Spleen (tissue), 11 donors: ENCODE measurements at regions not wholly inside any gene's neighbourhood (a gene's known extent, or its start where the extent isn't known, plus 50 kb on each side); places are given as distances from the start of the nearest gene placed in this dataset.

Source experiments
- DNase-seq: peaks from one replicate; pipeline ENCODE4 v3.0.0-alpha.2; 2020
- H3K27ac ChIP-seq, 8 donors: fragments of 200-600 bp; sonication (generic) in 7 of 8; 1 replicate in 4 of 8; 2 replicates in 4 of 8; pipeline versions ENCODE4 v1.5.0 to v1.8.0; 2016 to 2021; ENCODE audit warnings: inconsistent platforms in 4 of 8, mild to moderate bottlenecking in 4 of 8, moderate library complexity in 1 of 8
- H3K27me3 ChIP-seq, 7 donors: fragments of 200-600 bp; sonication (generic) in 6 of 7; replicated peaks in 1 of 7; 1 replicate in 4 of 7; 2 replicates in 3 of 7; pipeline versions ENCODE4 v1.5.0 to v1.8.0; 2016 to 2021; ENCODE audit warnings: inconsistent platforms in 3 of 7, mild to moderate bottlenecking in 1 of 7
- H3K36me3 ChIP-seq, 6 donors: fragments of 200-600 bp; sonication (generic) in 5 of 6; 1 replicate in 4 of 6; 2 replicates in 2 of 6; pipeline versions ENCODE4 v1.5.0 to v1.8.0; 2016 to 2021; ENCODE audit warnings: inconsistent platforms in 2 of 6
- H3K4me1 ChIP-seq, 6 donors: fragments of 200-600 bp; sonication (generic) in 5 of 6; 1 replicate in 3 of 6; 2 replicates in 3 of 6; pipeline versions ENCODE4 v1.5.0 to v1.8.0; 2016 to 2021; ENCODE audit warnings: inconsistent platforms in 3 of 6
- H3K4me3 ChIP-seq, 8 donors: fragments of 200-600 bp; sonication (generic) in 7 of 8; 1 replicate in 4 of 8; 2 replicates in 4 of 8; pipeline versions ENCODE4 v1.5.0 to v1.8.0; 2016 to 2021; ENCODE audit warnings: inconsistent platforms in 4 of 8, mild to moderate bottlenecking in 4 of 8, moderate library complexity in 2 of 8
- H3K9me3 ChIP-seq, 8 donors: fragments of 200-600 bp; sonication (generic) in 7 of 8; 1 replicate in 4 of 8; 2 replicates in 4 of 8; pipeline versions ENCODE4 v1.5.0 to v1.8.0; 2016 to 2021; ENCODE audit warnings: inconsistent platforms in 4 of 8
- POLR2A ChIP-seq, 3 donors: fragments of 450-650 bp; IDR thresholded peaks; one replicate each; pipeline ENCODE4 v1.5.1; 2017; ENCODE audit warnings: antibody characterized with exemption in 3 of 3, mild to moderate bottlenecking in 1 of 3
- POLR2AphosphoS5 ChIP-seq, 3 donors: sonication (generic); formaldehyde crosslinking; IDR thresholded peaks; one replicate each; pipeline ENCODE4 v1.5.1; 2017; ENCODE audit warnings: antibody characterized with exemption in 3 of 3
- WGBS, 5 donors: extraction: QIAGEN DNeasy Blood & Tissue Kit in 3 of 5; methylation state at CpG; one replicate each; pipeline versions ENCODE4 v1.1.5 to v1.1.7; 2013 to 2018; 5-methylcytosine and 5-hydroxymethylcytosine counted together
- intact Hi-C: fragments of 100-400 bp; cut with DNase I; formaldehyde crosslinking; loops from one replicate; pipeline ENCODE4 v1.15.0; 2023; ENCODE audit warnings: low total_unique reads
- TF ChIP-seq, protein P1 (sequence below), 11 experiments: fragments of 200-600 bp in 7 of 11; fragments of 450-650 bp in 4 of 11; sonication (generic) in 4 of 11; IDR thresholded peaks in 8 of 11; conservative IDR thresholded peaks in 3 of 11; 1 replicate in 7 of 11; 2 replicates in 4 of 11; pipeline versions ENCODE4 v1.4.0 to v1.8.0; 2016 to 2021; ENCODE audit warnings: antibody characterized with exemption in 11 of 11, inconsistent platforms in 4 of 11, mild to moderate bottlenecking in 1 of 11
- donor health status: healthy with polysubstance abuse.
- donor health status: DM: no; HTN: no; CAD: no; lungs with moderate emphysema.
- donor health status: DM: no; HTN: no; CAD: no.
- donor health status: Bipolar disorder and iron deficiency.
- donor health status: healthy.
- donor health status: DM: no; HTN: no; CAD: no.
- donor health status: DM: yes; HTN: yes; CAD: no.

DNA sequence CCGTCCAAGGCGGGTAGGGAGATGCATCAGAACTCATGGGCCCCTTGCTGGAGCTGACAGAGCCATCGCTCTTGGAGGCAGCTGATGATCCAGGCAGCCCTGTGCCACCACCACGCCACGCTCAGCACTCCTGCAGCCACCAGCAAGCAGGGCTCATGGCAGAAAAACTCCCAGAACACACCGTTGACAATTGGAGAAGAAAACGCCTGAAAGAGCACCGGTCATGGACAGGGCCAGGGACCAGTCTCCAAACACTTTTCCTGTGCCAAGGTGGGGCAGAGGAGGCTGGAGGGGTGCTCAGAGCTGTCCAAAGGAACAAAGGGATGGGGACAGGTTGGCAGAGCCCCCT, 132.2 kb downstream of the FOXL1 start:
- intact Hi-C loops: no loop called here
- TF ChIP-seq, protein P1, sequence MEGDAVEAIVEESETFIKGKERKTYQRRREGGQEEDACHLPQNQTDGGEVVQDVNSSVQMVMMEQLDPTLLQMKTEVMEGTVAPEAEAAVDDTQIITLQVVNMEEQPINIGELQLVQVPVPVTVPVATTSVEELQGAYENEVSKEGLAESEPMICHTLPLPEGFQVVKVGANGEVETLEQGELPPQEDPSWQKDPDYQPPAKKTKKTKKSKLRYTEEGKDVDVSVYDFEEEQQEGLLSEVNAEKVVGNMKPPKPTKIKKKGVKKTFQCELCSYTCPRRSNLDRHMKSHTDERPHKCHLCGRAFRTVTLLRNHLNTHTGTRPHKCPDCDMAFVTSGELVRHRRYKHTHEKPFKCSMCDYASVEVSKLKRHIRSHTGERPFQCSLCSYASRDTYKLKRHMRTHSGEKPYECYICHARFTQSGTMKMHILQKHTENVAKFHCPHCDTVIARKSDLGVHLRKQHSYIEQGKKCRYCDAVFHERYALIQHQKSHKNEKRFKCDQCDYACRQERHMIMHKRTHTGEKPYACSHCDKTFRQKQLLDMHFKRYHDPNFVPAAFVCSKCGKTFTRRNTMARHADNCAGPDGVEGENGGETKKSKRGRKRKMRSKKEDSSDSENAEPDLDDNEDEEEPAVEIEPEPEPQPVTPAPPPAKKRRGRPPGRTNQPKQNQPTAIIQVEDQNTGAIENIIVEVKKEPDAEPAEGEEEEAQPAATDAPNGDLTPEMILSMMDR (IDR thresholded peaks at IDR 0.05 in 8 of 11, conservative IDR thresholded peaks at IDR 0.05 in 3 of 11): no peak
- TF ChIP-seq POLR2AphosphoS5 (IDR thresholded peaks at IDR 0.05) (no peak), POLR2A (IDR thresholded peaks at IDR 0.05) (no peak)
- H3K27me3 ChIP-seq: peaks cover 0 to 25% (median 0%) of the 10 kb centered on the region in 7 donors
- no peak for DNase-seq
- no peak overlapping the region for H3K27ac ChIP-seq
- H3K9me3 ChIP-seq: peaks cover 0 to 7% (median 0%) of the 10 kb centered on the region in 8 donors
- WGBS, 5 donors: 77 to 83% (median 79%) methylated on average over 7 to 8 of the region's 8 CpGs
- H3K4me1 ChIP-seq: no peaks in the 10 kb centered on the region
- no peak overlapping the region for H3K4me3 ChIP-seq
- no peaks in the 10 kb centered on the region for H3K36me3 ChIP-seq

DNA sequence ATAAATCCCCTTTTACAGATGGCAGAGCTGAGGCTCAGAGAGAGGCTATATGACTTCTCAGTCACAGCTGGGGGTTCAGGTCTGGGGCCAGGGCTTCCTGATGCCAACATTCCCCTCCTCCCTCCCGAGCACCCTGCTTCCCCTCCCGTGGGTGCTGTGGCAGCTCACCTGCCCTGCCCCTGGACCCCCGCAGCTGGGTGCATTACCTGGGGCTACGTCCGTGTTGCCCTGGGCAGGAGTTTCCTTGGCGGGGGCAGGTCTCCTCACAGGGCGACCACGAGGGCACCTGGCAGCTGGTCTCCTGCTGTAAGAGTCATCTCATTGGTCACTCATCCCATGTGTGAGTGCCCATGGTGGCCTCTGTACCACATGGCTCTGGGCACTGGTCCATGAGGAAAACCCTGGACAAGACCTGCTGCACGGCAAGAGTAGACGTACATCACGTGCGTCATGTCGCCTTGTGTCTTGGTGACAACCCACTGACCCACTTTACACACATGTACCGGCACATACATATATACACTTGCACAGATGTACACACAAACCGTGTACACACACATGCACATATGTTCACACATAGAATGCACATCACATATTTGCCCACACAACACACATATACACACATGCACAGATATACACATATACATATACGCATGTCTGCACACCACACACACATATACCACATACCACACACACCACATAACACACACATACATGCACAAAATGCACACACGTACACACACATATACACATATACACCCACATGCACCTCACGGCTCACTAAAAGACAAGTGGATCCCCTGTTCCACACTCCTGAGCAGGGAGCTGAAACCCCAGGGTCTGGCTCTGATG, 134.0 kb downstream of the FOXL1 start:
- H3K4me3 ChIP-seq: no peak overlapping the region
- intact Hi-C loops: no loop called here
- H3K36me3 ChIP-seq: no peaks in the 10 kb centered on the region
- peaks cover 0 to 7% (median 0%) of the 10 kb centered on the region in 8 donors for H3K9me3 ChIP-seq
- no peak overlapping the region for H3K27ac ChIP-seq
- H3K4me1 ChIP-seq: no peaks in the 10 kb centered on the region
- no peak for DNase-seq
- TF ChIP-seq, protein P1 (IDR thresholded peaks at IDR 0.05 in 8 of 11, conservative IDR thresholded peaks at IDR 0.05 in 3 of 11): no peak
- TF ChIP-seq POLR2AphosphoS5 (IDR thresholded peaks at IDR 0.05): no peak
- no peak for TF ChIP-seq POLR2A (IDR thresholded peaks at IDR 0.05)
- WGBS, 5 donors: 81 to 94% (median 88%) methylated on average over 17 to 18 of the region's 18 CpGs
- H3K27me3 ChIP-seq: peaks cover 0 to 38% (median 0%) of the 10 kb centered on the region in 7 donors

DNA sequence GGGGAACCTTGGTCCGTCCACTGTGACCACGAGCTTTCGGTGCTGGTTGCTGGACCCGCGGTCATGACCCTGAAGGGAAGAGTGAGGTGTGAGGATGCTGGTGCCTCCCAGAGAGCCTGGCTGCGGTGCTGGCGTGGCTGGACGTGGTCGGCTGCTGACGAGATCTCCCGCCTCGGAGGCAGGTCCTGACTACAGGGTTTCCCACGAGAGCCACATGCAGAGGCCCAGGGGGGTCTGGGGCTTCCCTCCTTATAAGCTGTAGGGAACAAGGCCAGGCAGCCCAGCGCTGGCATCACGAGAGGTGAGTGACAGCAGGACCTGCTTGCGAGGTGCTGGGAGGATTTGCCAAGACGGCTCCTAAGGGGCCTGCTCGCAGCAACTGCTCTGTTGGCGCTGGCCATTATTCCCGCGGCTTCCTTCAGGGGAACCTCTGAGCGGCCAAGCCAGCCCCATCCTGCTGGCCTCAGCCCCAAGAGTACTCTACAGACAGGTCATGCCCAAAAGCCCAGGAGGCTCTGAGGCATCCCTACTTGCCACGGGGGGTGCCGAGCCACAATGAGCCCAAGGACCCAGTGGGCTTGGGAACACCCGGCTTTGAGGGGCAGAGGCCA, 134.8 kb downstream of the FOXL1 start:
- TF ChIP-seq POLR2A (IDR thresholded peaks at IDR 0.05): no peak
- TF ChIP-seq, protein P1 (IDR thresholded peaks at IDR 0.05 in 8 of 11, conservative IDR thresholded peaks at IDR 0.05 in 3 of 11): no peak
- TF ChIP-seq POLR2AphosphoS5 (IDR thresholded peaks at IDR 0.05): no peak
- no peaks in the 10 kb centered on the region for H3K36me3 ChIP-seq
- intact Hi-C loops: no loop called here

DNA sequence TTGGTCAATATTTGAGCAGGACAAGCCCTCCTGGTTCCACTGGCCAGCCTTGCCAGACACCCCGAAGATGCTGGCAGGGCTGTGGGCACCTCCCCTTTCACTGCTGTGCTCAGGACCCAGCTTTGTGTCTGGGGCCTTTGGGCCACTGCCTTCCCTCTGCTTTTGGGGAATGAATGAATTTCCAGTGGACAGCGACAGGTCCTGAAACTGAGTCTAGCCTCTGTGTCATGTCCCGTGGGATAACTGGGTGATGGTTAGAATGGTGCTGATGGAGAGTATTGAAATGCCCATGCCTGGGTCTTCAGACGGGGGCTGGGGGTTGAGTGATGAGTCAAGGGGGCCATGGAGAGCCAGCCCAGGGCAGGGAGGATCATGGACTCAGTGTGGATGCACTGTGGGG, 135.8 kb downstream of the FOXL1 start:
- no peak for DNase-seq
- intact Hi-C loops: no loop called here

More for the DNA sequence above, 134.8 kb downstream of the FOXL1 start:
- no peak for DNase-seq
- Histone ChIP-seq H3K4me1 (no peaks in the 10 kb centered on the region), H3K9me3 (peaks cover 0 to 7% (median 0%) of the 10 kb centered on the region in 8 donors), H3K4me3 (no peak overlapping the region), H3K27me3 (peaks cover 0 to 45% (median 0%) of the 10 kb centered on the region in 7 donors), H3K27ac (no peak overlapping the region)
- WGBS, 5 donors: 82 to 89% (median 87%) methylated on average over 18 to 25 of the region's 25 CpGs

More for the DNA sequence above, 135.8 kb downstream of the FOXL1 start:
- H3K9me3 ChIP-seq: peaks cover 0 to 4% (median 0%) of the 10 kb centered on the region in 8 donors
- no peaks in the 10 kb centered on the region for H3K36me3 ChIP-seq
- no peak for TF ChIP-seq POLR2A (IDR thresholded peaks at IDR 0.05)
- TF ChIP-seq, protein P1 (IDR thresholded peaks at IDR 0.05 in 8 of 11, conservative IDR thresholded peaks at IDR 0.05 in 3 of 11): no peak
- 62 to 71% (median 66%) methylated on average over 4 of the region's 4 CpGs for WGBS, 5 donors
- H3K4me3 ChIP-seq: no peak overlapping the region
- H3K27ac ChIP-seq: no peak overlapping the region
- H3K4me1 ChIP-seq: no peaks in the 10 kb centered on the region
- peaks cover 0 to 51% (median 0%) of the 10 kb centered on the region in 7 donors for H3K27me3 ChIP-seq
